ENCODE measurements at regions not wholly inside any gene's neighbourhood (a gene's known extent, or its start where the extent isn't known, plus 50 kb on each side); places are given as distances from the start of the nearest gene placed in this dataset.

GRCh38 chr15:38814891-38815290 is 250.3 kb upstream of the RASGRP1 start:
- no peak overlapping the region for H3K27ac ChIP-seq (ENCODE audit: low read depth, low read length, severe bottlenecking)
- no CpG with 5 or more reads among the region's 1 CpG for WGBS, 2 experiments (ENCODE audit: insufficient coverage in 2 of 2)
- no peaks in the 10 kb centered on the region for H3K36me3 ChIP-seq (ENCODE audit: control insufficient read depth, insufficient read depth, low read length)
- no peaks in the 10 kb centered on the region for H3K9me3 ChIP-seq (ENCODE audit: control insufficient read depth, low read length)
- H3K4me3 ChIP-seq (ENCODE audit: extremely low read depth, insufficient read depth, low read length, poor library complexity, severe bottlenecking) = no peak overlapping the region
- no peaks in the 10 kb centered on the region for H3K4me1 ChIP-seq (ENCODE audit: control insufficient read depth, insufficient read depth, low read length, poor library complexity, severe bottlenecking)

DNA sequence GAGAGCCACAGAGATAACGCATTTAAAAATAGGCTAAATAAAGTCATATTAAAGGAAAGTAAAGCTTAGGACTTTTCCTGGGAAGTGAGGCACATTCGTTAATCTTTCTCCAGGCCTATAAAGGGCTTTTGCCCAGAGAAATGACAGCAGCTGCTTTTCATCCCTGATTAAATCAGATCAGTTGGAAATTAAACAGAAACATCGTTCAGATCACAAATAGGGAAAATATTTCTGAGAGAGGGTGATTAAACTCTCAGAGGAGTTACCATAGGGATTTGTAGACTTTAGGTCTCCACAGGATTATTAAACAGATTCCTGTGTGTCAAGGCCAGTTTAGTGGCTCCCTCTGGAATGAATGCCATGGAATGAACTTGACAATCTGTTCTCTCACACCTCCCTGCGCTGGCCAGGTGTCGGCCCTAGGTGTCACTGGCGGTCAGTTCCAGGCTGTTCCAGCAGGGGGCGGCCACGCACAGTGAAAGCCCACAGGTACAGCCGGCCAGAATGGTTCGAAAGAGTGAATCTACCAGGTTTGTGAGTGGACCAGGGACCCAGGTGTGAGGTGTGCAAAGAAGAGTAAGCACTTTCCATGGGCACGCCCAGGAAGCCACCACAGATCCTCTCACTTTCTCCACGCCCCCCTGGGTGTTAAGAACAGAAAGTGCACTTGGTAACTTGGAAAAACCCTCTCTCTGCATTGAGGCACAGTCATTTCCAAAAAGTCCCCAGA is 253.0 kb upstream of the RASGRP1 start:
- Histone ChIP-seq H3K9me3 (ENCODE audit: control insufficient read depth, low read length) (no peaks in the 10 kb centered on the region), H3K4me3 (ENCODE audit: extremely low read depth, insufficient read depth, low read length, poor library complexity, severe bottlenecking) (no peak overlapping the region), H3K4me1 (ENCODE audit: control insufficient read depth, insufficient read depth, low read length, poor library complexity, severe bottlenecking) (no peaks in the 10 kb centered on the region), H3K36me3 (ENCODE audit: control insufficient read depth, insufficient read depth, low read length) (no peaks in the 10 kb centered on the region), H3K27ac (ENCODE audit: low read depth, low read length, severe bottlenecking) (no peak overlapping the region)
- WGBS, 2 experiments (ENCODE audit: insufficient coverage in 2 of 2) = 12 to 27% methylated on average over 9 to 10 of the region's 12 CpGs

DNA sequence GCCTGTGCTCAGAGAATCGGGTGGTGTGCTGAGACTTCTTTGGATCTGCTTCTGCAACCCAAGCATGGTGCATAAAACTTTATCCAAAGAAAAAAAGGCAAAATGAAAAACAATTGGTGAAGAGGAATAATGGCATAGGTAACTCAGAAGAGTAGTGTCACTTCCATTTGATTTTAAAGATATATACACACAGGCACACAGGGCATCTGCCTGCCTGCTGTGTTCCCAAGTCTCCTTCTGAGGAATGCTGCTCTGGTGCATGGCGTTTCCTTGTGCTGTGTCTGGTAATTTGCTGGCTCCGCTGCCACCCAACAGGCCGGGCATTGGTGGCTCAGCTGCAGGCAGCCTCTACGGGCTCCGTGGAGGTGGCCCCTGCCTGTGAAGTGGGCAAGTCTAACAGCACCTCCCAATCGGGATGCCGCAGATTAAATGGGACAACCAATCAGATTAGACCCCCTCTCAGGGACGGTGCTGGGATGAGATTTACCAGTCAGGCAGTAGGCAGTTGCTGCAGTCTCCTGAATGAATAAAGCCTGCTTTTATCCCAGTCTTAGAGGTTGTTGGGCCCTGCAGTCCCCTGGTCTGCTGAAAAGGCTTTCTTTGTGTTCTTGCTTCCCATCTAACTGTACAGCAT is 253.7 kb upstream of the RASGRP1 start:
- no peak overlapping the region for H3K4me3 ChIP-seq (ENCODE audit: extremely low read depth, insufficient read depth, low read length, poor library complexity, severe bottlenecking)
- WGBS, 2 experiments (ENCODE audit: insufficient coverage in 2 of 2) = 80 to 87% methylated on average over 7 to 9 of the region's 9 CpGs
- no peak overlapping the region for H3K27ac ChIP-seq (ENCODE audit: low read depth, low read length, severe bottlenecking)
- H3K4me1 ChIP-seq (ENCODE audit: control insufficient read depth, insufficient read depth, low read length, poor library complexity, severe bottlenecking) = no peaks in the 10 kb centered on the region
- H3K9me3 ChIP-seq (ENCODE audit: control insufficient read depth, low read length) = no peaks in the 10 kb centered on the region
- no peaks in the 10 kb centered on the region for H3K36me3 ChIP-seq (ENCODE audit: control insufficient read depth, insufficient read depth, low read length)

DNA sequence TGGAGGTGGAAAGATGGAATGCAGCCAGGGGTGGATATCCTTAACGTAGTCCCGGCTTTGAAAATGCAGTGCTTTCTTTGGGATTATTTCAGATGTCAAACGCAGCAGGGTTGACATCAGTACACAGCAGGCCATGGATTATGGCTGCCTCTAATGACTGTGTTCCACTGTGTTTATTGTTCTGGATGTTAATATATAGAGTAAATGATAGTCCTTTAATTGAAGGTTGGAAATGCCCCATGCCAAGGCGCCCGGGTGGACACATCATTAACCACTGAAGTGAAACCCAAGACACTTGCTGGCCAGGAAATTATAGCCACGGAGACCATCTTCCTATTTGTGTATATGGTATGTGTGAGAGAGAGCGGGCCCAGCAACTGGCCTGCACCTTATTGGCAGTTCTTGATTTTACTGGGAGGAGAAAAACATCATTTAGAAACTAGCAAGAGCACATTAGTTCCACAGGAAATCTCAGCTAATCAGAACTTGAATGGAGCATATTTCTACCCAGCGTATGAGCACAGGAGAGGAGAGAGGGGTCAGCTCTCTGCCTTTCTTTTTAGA is 254.9 kb upstream of the RASGRP1 start:
- Histone ChIP-seq H3K4me3 (ENCODE audit: extremely low read depth, insufficient read depth, low read length, poor library complexity, severe bottlenecking) (no peak overlapping the region), H3K36me3 (ENCODE audit: control insufficient read depth, insufficient read depth, low read length) (no peaks in the 10 kb centered on the region), H3K9me3 (ENCODE audit: control insufficient read depth, low read length) (no peaks in the 10 kb centered on the region), H3K27ac (ENCODE audit: low read depth, low read length, severe bottlenecking) (no peak overlapping the region), H3K4me1 (ENCODE audit: control insufficient read depth, insufficient read depth, low read length, poor library complexity, severe bottlenecking) (no peaks in the 10 kb centered on the region)
- 69 to 78% methylated on average over 5 to 6 of the region's 8 CpGs for WGBS, 2 experiments (ENCODE audit: insufficient coverage in 2 of 2)

DNA sequence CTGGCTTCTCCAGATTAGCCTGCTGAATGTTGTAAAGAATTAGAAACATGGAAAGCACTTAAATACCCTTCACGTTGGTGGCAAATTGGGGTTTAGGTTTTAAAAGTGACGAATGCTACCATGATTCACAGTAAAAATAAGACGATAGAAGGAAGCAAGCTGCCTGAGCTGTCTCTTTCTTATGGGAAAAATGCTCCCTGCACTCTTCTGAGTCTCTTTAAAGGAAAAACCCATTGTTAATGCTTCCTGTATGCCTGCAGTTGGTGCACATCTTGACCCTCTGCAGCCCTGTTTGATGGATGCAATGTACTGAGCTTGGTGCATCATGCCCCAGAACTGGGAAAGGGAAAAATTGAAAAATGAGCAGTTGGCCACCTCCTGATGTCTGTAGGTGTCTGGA is 258.6 kb upstream of the RASGRP1 start:
- 92 to 93% methylated on average over 3 of the region's 3 CpGs for WGBS, 2 experiments (ENCODE audit: insufficient coverage in 2 of 2)
- Histone ChIP-seq H3K36me3 (ENCODE audit: control insufficient read depth, insufficient read depth, low read length) (no peaks in the 10 kb centered on the region), H3K27ac (ENCODE audit: low read depth, low read length, severe bottlenecking) (no peak overlapping the region), H3K9me3 (ENCODE audit: control insufficient read depth, low read length) (no peaks in the 10 kb centered on the region), H3K4me1 (ENCODE audit: control insufficient read depth, insufficient read depth, low read length, poor library complexity, severe bottlenecking) (peaks cover 2% of the 10 kb centered on the region), H3K4me3 (ENCODE audit: extremely low read depth, insufficient read depth, low read length, poor library complexity, severe bottlenecking) (no peak overlapping the region)

GRCh38 chr15:38824719-38825118 is 260.1 kb upstream of the RASGRP1 start:
- no peak overlapping the region for H3K27ac ChIP-seq (ENCODE audit: low read depth, low read length, severe bottlenecking)
- no peaks in the 10 kb centered on the region for H3K36me3 ChIP-seq (ENCODE audit: control insufficient read depth, insufficient read depth, low read length)
- WGBS, 2 experiments (ENCODE audit: insufficient coverage in 2 of 2) = 92 to 94% methylated on average over 2 of the region's 3 CpGs
- peaks cover 4% of the 10 kb centered on the region for H3K4me1 ChIP-seq (ENCODE audit: control insufficient read depth, insufficient read depth, low read length, poor library complexity, severe bottlenecking)
- H3K4me3 ChIP-seq (ENCODE audit: extremely low read depth, insufficient read depth, low read length, poor library complexity, severe bottlenecking) = no peak overlapping the region
- H3K9me3 ChIP-seq (ENCODE audit: control insufficient read depth, low read length) = no peaks in the 10 kb centered on the region

DNA sequence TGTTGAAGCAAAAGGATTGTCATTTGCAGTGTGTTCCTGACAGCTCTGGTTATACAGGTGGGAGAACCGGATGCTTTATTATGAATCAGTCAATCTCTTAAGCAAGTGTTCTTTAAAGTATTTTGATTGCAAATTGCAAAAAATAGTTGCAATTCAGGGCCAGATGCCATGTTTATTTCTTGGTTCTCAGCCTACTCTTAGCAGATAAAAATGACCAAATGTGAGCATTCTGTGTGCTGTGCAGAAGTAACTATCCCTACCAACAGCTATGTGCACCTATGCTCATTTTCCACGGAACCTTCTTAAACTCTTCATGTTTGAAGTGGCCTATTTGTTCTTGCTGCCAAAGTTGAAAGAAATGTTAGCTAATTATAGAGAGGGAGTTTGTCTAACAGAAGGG is 262.3 kb upstream of the RASGRP1 start:
- H3K27ac ChIP-seq (ENCODE audit: low read depth, low read length, severe bottlenecking) = no peak overlapping the region
- no peaks in the 10 kb centered on the region for H3K36me3 ChIP-seq (ENCODE audit: control insufficient read depth, insufficient read depth, low read length)
- peaks cover 4% of the 10 kb centered on the region for H3K4me1 ChIP-seq (ENCODE audit: control insufficient read depth, insufficient read depth, low read length, poor library complexity, severe bottlenecking)
- H3K9me3 ChIP-seq (ENCODE audit: control insufficient read depth, low read length) = no peaks in the 10 kb centered on the region
- H3K4me3 ChIP-seq (ENCODE audit: extremely low read depth, insufficient read depth, low read length, poor library complexity, severe bottlenecking) = no peak overlapping the region
- 92% methylated on average over 2 of the region's 2 CpGs; no CpG with 5 or more reads in 1 of the 2 experiments for WGBS, 2 experiments (ENCODE audit: insufficient coverage in 2 of 2)

GRCh38 chr15:38828031-38828532 is 263.5 kb upstream of the RASGRP1 start:
- Histone ChIP-seq H3K9me3 (ENCODE audit: control insufficient read depth, low read length) (no peaks in the 10 kb centered on the region), H3K4me3 (ENCODE audit: extremely low read depth, insufficient read depth, low read length, poor library complexity, severe bottlenecking) (no peak overlapping the region)

GRCh38 chr15:38829086-38829485 is 264.5 kb upstream of the RASGRP1 start:
- no peaks in the 10 kb centered on the region for H3K9me3 ChIP-seq (ENCODE audit: control insufficient read depth, low read length)
- H3K4me3 ChIP-seq (ENCODE audit: extremely low read depth, insufficient read depth, low read length, poor library complexity, severe bottlenecking) = no peak overlapping the region
- no peak overlapping the region for H3K27ac ChIP-seq (ENCODE audit: low read depth, low read length, severe bottlenecking)
- peaks cover 4% of the 10 kb centered on the region for H3K4me1 ChIP-seq (ENCODE audit: control insufficient read depth, insufficient read depth, low read length, poor library complexity, severe bottlenecking)
- WGBS, 2 experiments (ENCODE audit: insufficient coverage in 2 of 2) = 100% methylated on average over 1 of the region's 1 CpG; no CpG with 5 or more reads in 1 of the 2 experiments
- H3K36me3 ChIP-seq (ENCODE audit: control insufficient read depth, insufficient read depth, low read length) = no peaks in the 10 kb centered on the region

More at GRCh38 chr15:38828031-38828532, 263.5 kb upstream of the RASGRP1 start:
- H3K27ac ChIP-seq (ENCODE audit: low read depth, low read length, severe bottlenecking) = no peak overlapping the region
- no peaks in the 10 kb centered on the region for H3K36me3 ChIP-seq (ENCODE audit: control insufficient read depth, insufficient read depth, low read length)
- 100% methylated on average over 2 of the region's 4 CpGs; no CpG with 5 or more reads in 1 of the 2 experiments for WGBS, 2 experiments (ENCODE audit: insufficient coverage in 2 of 2)
- H3K4me1 ChIP-seq (ENCODE audit: control insufficient read depth, insufficient read depth, low read length, poor library complexity, severe bottlenecking) = peaks cover 4% of the 10 kb centered on the region

GRCh38 chr15:38842226-38842625 is 277.6 kb upstream of the RASGRP1 start:
- H3K9me3 ChIP-seq (ENCODE audit: control insufficient read depth, low read length) = no peaks in the 10 kb centered on the region
- WGBS, 2 experiments (ENCODE audit: insufficient coverage in 2 of 2) = 80 to 100% methylated on average over 1 of the region's 1 CpG
- no peaks in the 10 kb centered on the region for H3K36me3 ChIP-seq (ENCODE audit: control insufficient read depth, insufficient read depth, low read length)
- H3K4me1 ChIP-seq (ENCODE audit: control insufficient read depth, insufficient read depth, low read length, poor library complexity, severe bottlenecking) = peaks cover 33% of the 10 kb centered on the region
- no peak overlapping the region for H3K4me3 ChIP-seq (ENCODE audit: extremely low read depth, insufficient read depth, low read length, poor library complexity, severe bottlenecking)
- H3K27ac ChIP-seq (ENCODE audit: low read depth, low read length, severe bottlenecking) = no peak overlapping the region

Data from mesodermal cell (in vitro differentiated cells).